CD4-positive, alpha-beta T cell (primary cell): ENCODE measurements at regions not wholly inside any gene's neighbourhood (a gene's known extent, or its start where the extent isn't known, plus 50 kb on each side); places are given as distances from the start of the nearest gene placed in this dataset.

ENCODE experiments used
- ATAC-seq: fragments of 200-7000 bp; cut with Tn5 transposase; one replicate; pipeline ENCODE4 v1.10.0; 2022; ENCODE audit warnings: mild to moderate bottlenecking; ENCODE audit not compliant: poor library complexity
- CTCF ChIA-PET: fragments of 350-600 bp; sonication (Branson Sonifier 250); formaldehyde crosslinking; loops from one replicate; lab custom pipeline; 2021; ENCODE audit warnings: antibody characterized with exemption, inconsistent platforms; lab: Charles Lee
- POLR2A ChIA-PET: fragments of 350-600 bp; sonication (Branson Sonifier 250); formaldehyde crosslinking; loops from one replicate; lab custom pipeline; 2021; ENCODE audit warnings: antibody characterized with exemption, inconsistent platforms; lab: Charles Lee
- DNase-seq, 14 experiments: peaks; one replicate each; pipeline ENCODE4 v3.0.0-alpha.2; 2013 to 2020; ENCODE audit warnings: mixed read lengths in 2 of 14
- H3K27ac ChIP-seq, 2 donors: one replicate each; pipeline versions ENCODE4 v1.5.1 to v1.7.0; 2013; ENCODE audit warnings: low read length in 2 of 2, low read depth in 1 of 2, mild to moderate bottlenecking in 1 of 2
- H3K27me3 ChIP-seq, 2 experiments: 1 replicate in 1 of 2; 2 replicates in 1 of 2; pipeline versions ENCODE4 v1.6.1 to v1.7.0; 2013; ENCODE audit warnings: low read length in 2 of 2, control low read depth in 1 of 2, mild to moderate bottlenecking in 1 of 2, moderate library complexity in 1 of 2; ENCODE audit not compliant: insufficient read depth in 2 of 2, control insufficient read depth in 1 of 2
- H3K36me3 ChIP-seq: one replicate; pipeline ENCODE4 v1.6.1; 2013; ENCODE audit warnings: low read length, control low read depth; ENCODE audit not compliant: insufficient read depth
- H3K4me1 ChIP-seq: one replicate; pipeline ENCODE4 v1.6.1; 2013; ENCODE audit warnings: low read length, control low read depth; ENCODE audit not compliant: insufficient read depth
- H3K4me3 ChIP-seq: one replicate; pipeline ENCODE4 v1.5.1; 2013; ENCODE audit warnings: mild to moderate bottlenecking, low read length, moderate library complexity
- H3K9me3 ChIP-seq, 2 experiments: 1 replicate in 1 of 2; 2 replicates in 1 of 2; pipeline versions ENCODE4 v1.6.1 to v1.7.0; 2013; ENCODE audit warnings: low read length in 2 of 2, mild to moderate bottlenecking in 2 of 2, control low read depth in 1 of 2, moderate library complexity in 1 of 2; ENCODE audit not compliant: control insufficient read depth in 1 of 2, insufficient read depth in 1 of 2
- H3K27ac Mint-ChIP-seq: one replicate; pipeline ENCODE4 v1.8.0; 2020; ENCODE audit warnings: mixed read lengths
- H3K27me3 Mint-ChIP-seq: one replicate; pipeline ENCODE4 v1.8.0; 2021; ENCODE audit warnings: mixed read lengths
- H3K36me3 Mint-ChIP-seq: one replicate; pipeline ENCODE4 v1.8.0; 2021; ENCODE audit warnings: low read depth, mixed read lengths
- H3K4me1 Mint-ChIP-seq: one replicate; pipeline ENCODE4 v1.8.0; 2021; ENCODE audit warnings: low read depth, mixed read lengths
- H3K4me3 Mint-ChIP-seq: one replicate; pipeline ENCODE4 v1.8.0; 2020; ENCODE audit warnings: mild to moderate bottlenecking, mixed read lengths
- H3K9me3 Mint-ChIP-seq: one replicate; pipeline ENCODE4 v1.8.0; 2020; ENCODE audit warnings: mixed read lengths
- intact Hi-C, 2 experiments: fragments of 100-400 bp; cut with DNase I in 1 of 2; cut with micrococcal nuclease in 1 of 2; formaldehyde crosslinking; loops; one replicate each; pipeline versions ENCODE4 v1.15.1 to v1.9.0; 2023 to 2025; cut with DNase I, micrococcal nuclease
- TF ChIP-seq, protein P1 (sequence below): fragments of 200-600 bp; IDR thresholded peaks from one replicate; pipeline ENCODE4 v1.8.0; 2022; ENCODE audit warnings: antibody characterized with exemption, mild to moderate bottlenecking

DNA sequence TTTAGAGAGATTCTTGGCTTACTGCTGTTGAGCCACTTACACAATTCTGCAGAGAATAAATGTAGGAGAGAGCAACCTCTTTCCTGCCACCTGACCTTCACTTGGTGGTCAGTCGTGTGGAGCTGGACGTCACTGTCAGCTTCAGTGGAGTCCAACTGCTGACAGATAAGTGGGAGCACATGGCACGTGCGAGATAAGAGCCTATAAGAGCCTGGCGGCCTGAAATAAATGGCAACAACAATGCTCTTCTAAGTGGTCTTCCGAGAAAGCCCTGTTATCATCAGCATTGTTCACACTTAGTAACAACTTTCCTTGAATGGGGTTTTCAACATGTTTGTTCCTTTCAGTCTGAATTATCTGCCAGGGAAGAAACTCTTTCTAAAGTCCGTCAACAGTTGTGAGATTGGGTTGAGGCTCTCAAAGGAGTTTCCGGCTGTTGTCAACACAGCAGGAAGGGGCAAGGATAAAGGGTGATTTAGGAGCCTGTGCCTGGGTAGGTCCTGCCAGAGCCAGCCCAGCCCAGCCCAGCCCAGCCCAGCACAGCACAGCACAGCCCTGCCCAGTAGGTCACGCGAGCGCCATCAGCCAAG, 57.2 kb upstream of the RUNX1 start:
- no peak for ATAC-seq
- H3K9me3 Mint-ChIP-seq = no peaks in the 10 kb centered on the region
- TF ChIP-seq, protein P1, sequence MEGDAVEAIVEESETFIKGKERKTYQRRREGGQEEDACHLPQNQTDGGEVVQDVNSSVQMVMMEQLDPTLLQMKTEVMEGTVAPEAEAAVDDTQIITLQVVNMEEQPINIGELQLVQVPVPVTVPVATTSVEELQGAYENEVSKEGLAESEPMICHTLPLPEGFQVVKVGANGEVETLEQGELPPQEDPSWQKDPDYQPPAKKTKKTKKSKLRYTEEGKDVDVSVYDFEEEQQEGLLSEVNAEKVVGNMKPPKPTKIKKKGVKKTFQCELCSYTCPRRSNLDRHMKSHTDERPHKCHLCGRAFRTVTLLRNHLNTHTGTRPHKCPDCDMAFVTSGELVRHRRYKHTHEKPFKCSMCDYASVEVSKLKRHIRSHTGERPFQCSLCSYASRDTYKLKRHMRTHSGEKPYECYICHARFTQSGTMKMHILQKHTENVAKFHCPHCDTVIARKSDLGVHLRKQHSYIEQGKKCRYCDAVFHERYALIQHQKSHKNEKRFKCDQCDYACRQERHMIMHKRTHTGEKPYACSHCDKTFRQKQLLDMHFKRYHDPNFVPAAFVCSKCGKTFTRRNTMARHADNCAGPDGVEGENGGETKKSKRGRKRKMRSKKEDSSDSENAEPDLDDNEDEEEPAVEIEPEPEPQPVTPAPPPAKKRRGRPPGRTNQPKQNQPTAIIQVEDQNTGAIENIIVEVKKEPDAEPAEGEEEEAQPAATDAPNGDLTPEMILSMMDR = no peak
- CTCF ChIA-PET = no interaction called here
- no peaks in the 10 kb centered on the region for H3K36me3 Mint-ChIP-seq
- no peak overlapping the region for H3K4me3 ChIP-seq
- H3K27ac ChIP-seq = no peak overlapping the region
- H3K4me3 Mint-ChIP-seq = no peak overlapping the region
- H3K27me3 ChIP-seq = no peaks in the 10 kb centered on the region
- H3K36me3 ChIP-seq = no peaks in the 10 kb centered on the region
- no peak overlapping the region for H3K27ac Mint-ChIP-seq
- H3K4me1 Mint-ChIP-seq = no peaks in the 10 kb centered on the region
- H3K27me3 Mint-ChIP-seq = no peaks in the 10 kb centered on the region
- DNase-seq = no peak
- H3K9me3 ChIP-seq = no peaks in the 10 kb centered on the region
- POLR2A ChIA-PET = no interaction called here
- peaks cover 9% of the 10 kb centered on the region for H3K4me1 ChIP-seq
- intact Hi-C loops = no loop called here

DNA sequence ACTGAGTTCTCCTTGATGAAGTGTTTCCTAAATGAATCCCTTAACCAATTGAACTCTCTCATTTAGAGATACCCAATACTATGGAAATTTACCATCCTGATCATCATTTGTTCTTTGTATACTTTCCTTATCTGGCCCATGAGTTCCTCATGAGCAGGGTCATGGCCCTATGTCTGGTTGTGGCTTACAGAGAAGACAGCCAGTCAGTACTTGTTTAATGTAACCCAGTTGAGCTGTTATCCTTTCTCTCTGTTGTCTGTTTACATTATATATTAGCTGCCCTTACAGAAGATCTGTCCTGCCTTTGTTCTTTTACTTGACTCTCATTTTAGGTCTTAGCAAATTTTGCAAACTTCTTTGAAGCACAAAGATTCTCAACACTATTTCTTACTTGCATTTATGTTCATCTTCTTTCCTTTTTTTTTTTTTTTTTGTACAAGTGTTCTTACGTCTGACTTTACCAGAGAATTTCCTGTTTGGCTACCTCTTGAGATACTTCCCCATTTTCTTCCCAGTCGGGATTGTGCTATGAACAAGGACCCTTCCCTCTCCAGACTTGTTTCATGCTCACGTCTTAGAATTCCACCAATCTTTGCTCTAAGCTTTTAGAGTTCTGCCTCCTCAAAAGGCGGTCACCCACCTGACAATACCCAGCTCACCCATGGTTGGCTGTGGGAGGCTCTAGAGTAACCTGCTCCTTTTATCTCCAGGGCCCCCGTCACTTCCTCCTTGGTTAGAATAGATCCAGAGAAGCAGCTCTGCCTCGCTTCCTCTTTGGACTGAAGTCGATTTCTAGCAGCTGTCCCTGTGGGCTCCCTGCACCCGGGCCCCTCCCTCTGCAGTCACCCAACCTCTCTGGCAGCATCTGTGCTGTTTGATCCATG, 53.6 kb upstream of the RUNX1 start:
- H3K9me3 Mint-ChIP-seq = no peaks in the 10 kb centered on the region
- no peak overlapping the region for H3K27ac Mint-ChIP-seq
- DNase-seq = peak in 13 of 14 experiments; percentile 1 to 73 (median 32)
- H3K4me3 Mint-ChIP-seq = no peak overlapping the region
- H3K27me3 ChIP-seq = no peaks in the 10 kb centered on the region
- no peaks in the 10 kb centered on the region for H3K27me3 Mint-ChIP-seq
- POLR2A ChIA-PET = interaction anchor here (1.1 to 1.2 kb wide), 3 partner anchors 56 to 76 kb away, joined by 3 to 6 read pairs (median 4); no protein-coding TSS in a partner anchor
- intact Hi-C loops = loop anchor here in 1 of 2 experiments (1.0 to 5.0 kb wide), 2 partner anchors 55 to 76 kb away; partner anchors contain the start of gene RUNX1
- no peak overlapping the region for H3K4me3 ChIP-seq
- ATAC-seq = peak; percentile 99
- H3K4me1 Mint-ChIP-seq = no peaks in the 10 kb centered on the region
- H3K9me3 ChIP-seq = no peaks in the 10 kb centered on the region
- H3K4me1 ChIP-seq = peaks cover 15% of the 10 kb centered on the region
- CTCF ChIA-PET = interaction anchor here (1.1 kb wide), 1 partner anchor 9 kb away, joined by 3 read pairs; no protein-coding TSS in a partner anchor
- H3K27ac ChIP-seq = peak overlapping the region in 1 of 2 donors; percentile 24
- TF ChIP-seq, protein P1 = no peak
- H3K36me3 ChIP-seq = no peaks in the 10 kb centered on the region
- H3K36me3 Mint-ChIP-seq = no peaks in the 10 kb centered on the region

DNA sequence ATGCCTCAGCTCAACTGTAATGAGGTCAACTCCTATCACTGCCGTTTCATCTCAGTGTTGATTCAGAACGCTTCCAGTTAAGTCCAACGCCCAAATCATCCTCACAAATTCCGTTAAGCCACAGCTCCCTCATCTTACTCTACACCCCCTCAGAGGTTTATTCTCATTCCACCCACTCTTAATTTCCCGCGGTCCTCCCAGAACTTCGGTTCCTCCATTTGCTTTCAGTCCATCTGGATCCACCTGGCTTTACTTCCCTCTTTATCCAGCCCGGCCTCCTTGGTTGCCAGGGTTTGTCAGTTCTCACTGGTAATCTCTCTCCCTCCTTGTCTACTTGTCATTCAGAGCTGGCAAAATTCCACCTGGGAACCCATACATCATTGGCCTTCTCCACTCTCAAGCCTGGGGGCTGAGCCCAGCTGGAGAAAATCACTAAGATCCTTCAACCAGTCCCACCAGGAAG, 51.3 kb upstream of the RUNX1 start:
- Histone ChIP-seq H3K36me3 (no peaks in the 10 kb centered on the region), H3K27ac (no peak overlapping the region), H3K9me3 (no peaks in the 10 kb centered on the region), H3K4me3 (no peak overlapping the region), H3K27me3 (no peaks in the 10 kb centered on the region), H3K4me1 (peaks cover 15% of the 10 kb centered on the region)
- H3K27ac Mint-ChIP-seq = no peak overlapping the region
- POLR2A ChIA-PET = no interaction called here
- DNase-seq (no peak), ATAC-seq (no peak)
- TF ChIP-seq, protein P1 = no peak
- no peaks in the 10 kb centered on the region for H3K27me3 Mint-ChIP-seq
- no peaks in the 10 kb centered on the region for H3K4me1 Mint-ChIP-seq
- intact Hi-C loops = loop anchor here in 1 of 2 experiments (5.0 kb wide), 1 partner anchor 53 kb away; the partner anchor contains the start of gene RUNX1
- CTCF ChIA-PET = no interaction called here
- H3K9me3 Mint-ChIP-seq = no peaks in the 10 kb centered on the region
- no peak overlapping the region for H3K4me3 Mint-ChIP-seq
- no peaks in the 10 kb centered on the region for H3K36me3 Mint-ChIP-seq
